Gastroesophageal sphincter (tissue), 3 donors: ENCODE measurements at regions not wholly inside any gene's neighbourhood (a gene's known extent, or its start where the extent isn't known, plus 50 kb on each side); places are given as distances from the start of the nearest gene placed in this dataset.

ENCODE experiments used
- POLR2A ChIP-seq, 2 donors: fragments of 450-650 bp; IDR thresholded peaks; one replicate each; pipeline ENCODE4 v1.6.1; 2017; ENCODE audit warnings: antibody characterized with exemption in 2 of 2, mild to moderate bottlenecking in 2 of 2, moderate library complexity in 1 of 2
- TF ChIP-seq, protein P1 (sequence below), 4 experiments: fragments of 200-600 bp in 2 of 4; fragments of 450-650 bp in 2 of 4; sonication (generic) in 1 of 4; IDR thresholded peaks; one replicate each; pipeline ENCODE4 v1.5.1; 2017 to 2019; ENCODE audit warnings: antibody characterized with exemption in 4 of 4, mild to moderate bottlenecking in 2 of 4, moderate library complexity in 2 of 4

DNA sequence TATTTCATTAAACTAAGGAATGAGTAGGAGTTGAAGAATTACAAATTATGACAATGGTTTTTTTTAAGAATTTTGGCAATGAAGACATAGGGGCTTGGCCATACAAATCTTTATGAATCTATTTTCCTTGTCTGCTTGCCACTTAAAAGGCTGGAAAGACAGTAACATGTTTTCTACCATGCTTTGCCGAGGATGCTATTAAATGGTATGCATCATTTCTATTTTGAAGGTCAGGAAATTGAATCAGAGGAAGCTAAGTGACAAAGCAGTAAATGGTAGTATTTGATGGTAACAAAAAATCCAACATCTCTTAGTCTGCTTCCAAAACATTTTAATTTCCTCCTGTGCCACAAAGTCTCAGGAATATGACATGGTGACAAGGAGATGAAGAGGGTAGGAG is 287.2 kb downstream of the RFPL4B start:
- TF ChIP-seq, protein P1, sequence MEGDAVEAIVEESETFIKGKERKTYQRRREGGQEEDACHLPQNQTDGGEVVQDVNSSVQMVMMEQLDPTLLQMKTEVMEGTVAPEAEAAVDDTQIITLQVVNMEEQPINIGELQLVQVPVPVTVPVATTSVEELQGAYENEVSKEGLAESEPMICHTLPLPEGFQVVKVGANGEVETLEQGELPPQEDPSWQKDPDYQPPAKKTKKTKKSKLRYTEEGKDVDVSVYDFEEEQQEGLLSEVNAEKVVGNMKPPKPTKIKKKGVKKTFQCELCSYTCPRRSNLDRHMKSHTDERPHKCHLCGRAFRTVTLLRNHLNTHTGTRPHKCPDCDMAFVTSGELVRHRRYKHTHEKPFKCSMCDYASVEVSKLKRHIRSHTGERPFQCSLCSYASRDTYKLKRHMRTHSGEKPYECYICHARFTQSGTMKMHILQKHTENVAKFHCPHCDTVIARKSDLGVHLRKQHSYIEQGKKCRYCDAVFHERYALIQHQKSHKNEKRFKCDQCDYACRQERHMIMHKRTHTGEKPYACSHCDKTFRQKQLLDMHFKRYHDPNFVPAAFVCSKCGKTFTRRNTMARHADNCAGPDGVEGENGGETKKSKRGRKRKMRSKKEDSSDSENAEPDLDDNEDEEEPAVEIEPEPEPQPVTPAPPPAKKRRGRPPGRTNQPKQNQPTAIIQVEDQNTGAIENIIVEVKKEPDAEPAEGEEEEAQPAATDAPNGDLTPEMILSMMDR (IDR thresholded peaks at IDR 0.05), result no peak
- TF ChIP-seq POLR2A (IDR thresholded peaks at IDR 0.05), result no peak
